ENCODE measurements at regions not wholly inside any gene's neighbourhood (a gene's known extent, or its start where the extent isn't known, plus 50 kb on each side); places are given as distances from the start of the nearest gene placed in this dataset.
"Not testable (repeated sequence)": the region's sequence is repeated elsewhere in the genome, so short reads cannot be mapped to it uniquely, and the experiment has no call there.

DNA sequence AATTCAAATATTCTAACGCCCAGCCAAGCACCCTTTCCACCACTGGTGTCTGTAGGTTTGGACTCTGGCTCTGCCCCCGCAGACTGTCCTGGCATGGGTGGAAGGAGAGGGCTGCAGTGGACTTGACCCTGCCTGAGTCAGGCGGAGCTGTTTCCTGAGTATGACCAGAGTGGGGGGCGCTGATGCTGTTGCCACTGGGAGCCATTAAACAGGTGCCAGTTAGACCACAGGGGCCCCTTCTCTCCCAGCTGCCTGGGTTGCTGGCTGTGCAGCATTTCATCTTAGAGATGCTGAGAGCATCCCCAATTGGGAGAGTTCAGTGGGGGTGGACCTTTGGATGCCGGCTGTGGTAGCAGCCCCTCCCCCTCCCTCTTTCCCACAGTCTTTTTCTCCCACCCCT is 539.5 kb downstream of the MATN1 start:
- no peak for DNase-seq (ENCODE audit: low read depth in 2 of 3, low spot score in 2 of 3)

GRCh38 chr1:30183006-30183405 is 540.4 kb downstream of the MATN1 start:
- DNase-seq (ENCODE audit: low read depth in 2 of 3, low spot score in 2 of 3) = no peak

GRCh38 chr1:30179942-30180543 is 543.3 kb downstream of the MATN1 start:
- no peak for DNase-seq (ENCODE audit: low read depth in 2 of 3, low spot score in 2 of 3)

- no peak for DNase-seq (ENCODE audit: low read depth in 2 of 3, low spot score in 2 of 3)
These were observed 546.9 kb downstream of the MATN1 start for GRCh38 chr1:30176477-30176876.

GRCh38 chr1:30174499-30174898 is 548.9 kb downstream of the MATN1 start:
- no peak for DNase-seq (ENCODE audit: low read depth in 2 of 3, low spot score in 2 of 3)

GRCh38 chr1:30173560-30173959 is 549.8 kb downstream of the MATN1 start:
- DNase-seq (ENCODE audit: low read depth in 2 of 3, low spot score in 2 of 3) = no peak

DNA sequence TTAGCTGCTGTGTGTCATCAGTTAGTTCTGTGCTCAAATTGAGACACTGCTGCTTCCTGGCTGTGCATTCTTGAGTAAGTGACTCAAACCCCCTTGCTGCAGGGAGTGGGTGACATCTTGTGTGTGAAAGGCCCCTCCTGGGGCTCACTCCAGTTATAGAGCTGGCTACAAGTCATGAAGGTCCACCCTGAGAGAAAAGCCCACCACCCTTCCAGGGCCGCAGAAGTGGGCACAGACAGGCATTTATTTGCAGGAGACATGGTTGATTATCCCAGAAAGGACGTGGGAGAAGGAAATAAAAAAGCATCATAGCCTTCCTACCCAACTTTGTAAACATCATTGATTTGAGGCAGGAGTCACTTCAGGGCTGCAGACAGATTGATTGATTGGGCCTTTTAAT is 550.6 kb downstream of the MATN1 start:
- DNase-seq (ENCODE audit: low read depth in 2 of 3, low spot score in 2 of 3) = no peak

- DNase-seq (ENCODE audit: low read depth in 2 of 3, low spot score in 2 of 3) = no peak
These were observed 551.1 kb downstream of the MATN1 start for GRCh38 chr1:30172299-30172694.

- DNase-seq (ENCODE audit: low read depth in 2 of 3, low spot score in 2 of 3) = no peak
These were observed 551.7 kb downstream of the MATN1 start for GRCh38 chr1:30171537-30172298.

- DNase-seq (ENCODE audit: low read depth in 2 of 3, low spot score in 2 of 3) = no peak
These were observed 554.1 kb downstream of the MATN1 start for GRCh38 chr1:30169269-30169668.

DNA sequence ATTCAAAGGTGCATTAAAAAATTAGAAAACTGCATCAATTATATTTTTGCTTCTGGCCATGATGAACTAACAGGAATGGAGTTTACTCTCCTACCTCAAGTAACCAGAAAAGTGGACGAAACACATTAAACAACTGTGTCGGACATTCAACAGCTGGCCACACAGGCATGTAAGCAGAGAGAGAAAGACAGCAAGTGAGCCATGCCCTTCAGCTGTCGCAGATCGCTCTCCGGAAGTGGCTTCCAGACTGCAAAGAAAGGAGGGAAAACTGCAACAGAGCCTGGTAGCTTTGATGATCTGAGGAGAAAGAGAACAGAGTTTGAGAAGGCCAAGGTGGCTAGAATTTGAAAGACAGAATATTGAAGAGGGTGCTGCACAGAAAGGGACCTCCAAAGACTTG is 557.2 kb downstream of the MATN1 start:
- DNase-seq (ENCODE audit: low read depth in 2 of 3, low spot score in 2 of 3) = no peak

DNA sequence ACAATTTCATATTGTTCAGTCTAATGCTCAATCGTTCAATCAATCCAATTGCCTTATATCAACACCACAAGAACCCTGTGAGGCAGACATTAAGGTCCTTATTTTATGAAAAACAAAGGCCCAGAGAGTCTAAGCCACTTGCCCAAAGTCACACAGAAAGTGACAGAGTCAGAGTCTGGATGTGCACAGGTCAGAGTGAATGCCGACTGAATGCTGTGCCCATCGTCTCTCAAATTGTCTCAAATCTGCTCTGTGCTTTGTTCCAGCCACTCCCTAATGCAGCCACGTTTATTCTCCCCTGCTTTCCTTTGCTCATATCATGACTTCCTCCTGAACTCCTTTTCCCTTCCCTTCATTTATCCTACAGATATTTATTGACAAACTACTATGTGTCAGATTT is 558.3 kb downstream of the MATN1 start:
- DNase-seq (ENCODE audit: low read depth in 2 of 3, low spot score in 2 of 3) = no peak

GRCh38 chr1:30164693-30165092 is 558.7 kb downstream of the MATN1 start:
- no peak for DNase-seq (ENCODE audit: low read depth in 2 of 3, low spot score in 2 of 3)

DNA sequence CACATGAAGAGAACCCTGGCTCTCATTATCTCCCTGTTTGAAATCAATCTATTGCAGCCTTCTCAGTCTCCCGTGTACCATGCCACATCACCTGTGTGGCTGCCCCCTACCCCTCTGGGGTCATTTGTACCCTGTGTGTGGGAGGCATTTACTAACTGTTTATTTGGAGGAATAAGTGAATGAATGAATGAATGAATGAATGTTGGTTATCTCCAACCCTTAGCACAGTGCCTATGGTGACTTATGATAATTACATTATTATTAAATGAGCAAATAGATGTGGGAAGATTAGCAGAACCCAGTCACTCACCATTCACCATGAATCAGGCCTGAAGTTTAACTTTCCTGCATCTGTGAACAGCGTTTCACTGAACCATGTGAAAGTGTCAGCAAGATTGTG is 560.8 kb downstream of the MATN1 start:
- DNase-seq (ENCODE audit: low read depth in 2 of 3, low spot score in 2 of 3) = no peak

DNA sequence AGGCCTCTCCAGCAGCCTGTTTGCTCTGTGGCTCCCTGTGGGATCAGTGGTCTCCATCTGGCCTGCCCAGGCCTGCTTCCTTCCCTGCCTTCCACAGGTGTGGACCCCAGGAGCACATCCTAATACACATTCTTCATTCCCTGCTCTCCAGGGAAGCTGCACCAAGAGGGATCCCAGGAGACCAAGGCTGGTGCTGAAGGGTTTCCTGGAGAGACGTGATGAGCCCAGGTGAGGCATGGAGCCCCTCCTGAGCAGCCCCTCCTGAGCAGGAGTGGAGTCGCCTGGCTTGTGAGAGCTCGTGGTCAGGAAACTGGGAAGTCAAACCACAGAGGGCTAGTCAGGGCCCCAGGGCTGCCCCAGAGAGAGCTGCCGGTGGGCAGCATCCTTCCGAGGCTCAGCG is 561.4 kb downstream of the MATN1 start:
- DNase-seq (ENCODE audit: low read depth in 2 of 3, low spot score in 2 of 3) = no peak

DNA sequence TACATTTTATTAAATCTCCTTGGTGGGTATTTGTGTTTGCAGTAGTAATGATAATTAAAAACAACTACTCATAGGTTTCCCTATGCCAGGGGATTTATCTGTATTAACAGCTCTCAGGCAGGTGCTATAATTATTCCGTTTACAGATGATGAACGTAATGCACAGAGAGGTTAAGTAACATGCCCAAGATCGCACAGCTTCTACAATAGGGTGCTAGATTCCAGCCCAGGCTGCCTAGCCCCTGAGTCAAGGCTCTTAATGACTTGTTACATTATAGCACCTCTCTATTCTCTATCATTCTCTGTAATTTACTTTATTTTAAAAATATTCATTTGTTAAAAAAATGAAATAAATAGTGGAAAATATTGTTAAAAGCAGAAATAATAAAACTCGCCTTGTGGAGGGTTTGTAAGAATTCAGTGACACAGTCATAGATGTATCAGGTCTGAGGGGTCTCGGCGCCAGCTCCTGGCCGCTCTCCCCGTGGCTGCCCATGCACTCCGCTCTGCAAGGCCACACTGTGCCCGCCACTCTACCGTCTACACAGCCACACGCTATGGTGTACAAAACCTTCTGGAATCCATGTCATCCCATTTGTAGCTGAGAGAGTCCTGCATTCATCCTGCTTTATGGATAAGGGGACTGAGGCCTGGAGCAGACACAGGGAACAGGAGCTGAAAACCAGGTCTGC is 562.2 kb downstream of the MATN1 start:
- DNase-seq (ENCODE audit: low read depth in 2 of 3, low spot score in 2 of 3) = no peak

DNA sequence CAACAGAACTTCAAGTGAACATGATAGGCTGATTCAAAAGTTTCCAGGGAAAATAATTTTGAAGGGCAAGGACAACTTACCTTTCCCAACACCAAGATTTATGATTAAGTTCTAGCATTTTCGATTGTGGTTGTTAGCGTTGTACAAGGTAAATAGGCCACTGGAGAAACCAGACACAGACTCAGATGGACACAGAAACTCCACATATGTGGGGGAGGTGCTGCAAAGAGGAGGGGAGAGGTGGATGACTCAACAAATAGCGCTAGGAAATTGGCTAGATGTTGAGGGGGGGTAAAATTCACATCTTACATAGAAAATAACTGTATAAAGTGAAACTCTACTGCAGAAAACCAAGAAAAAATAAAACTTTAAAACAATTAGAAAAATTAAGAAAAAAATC is 564.4 kb downstream of the MATN1 start:
- no peak for DNase-seq (ENCODE audit: low read depth in 2 of 3, low spot score in 2 of 3)

- DNase-seq (ENCODE audit: low read depth in 2 of 3, low spot score in 2 of 3) = not testable (repeated sequence)
These were observed 567.7 kb downstream of the MATN1 start for GRCh38 chr1:30155698-30156097.

GRCh38 chr1:30155253-30155652 is 568.1 kb downstream of the MATN1 start:
- DNase-seq (ENCODE audit: low read depth in 2 of 3, low spot score in 2 of 3) = not testable (repeated sequence)

DNA sequence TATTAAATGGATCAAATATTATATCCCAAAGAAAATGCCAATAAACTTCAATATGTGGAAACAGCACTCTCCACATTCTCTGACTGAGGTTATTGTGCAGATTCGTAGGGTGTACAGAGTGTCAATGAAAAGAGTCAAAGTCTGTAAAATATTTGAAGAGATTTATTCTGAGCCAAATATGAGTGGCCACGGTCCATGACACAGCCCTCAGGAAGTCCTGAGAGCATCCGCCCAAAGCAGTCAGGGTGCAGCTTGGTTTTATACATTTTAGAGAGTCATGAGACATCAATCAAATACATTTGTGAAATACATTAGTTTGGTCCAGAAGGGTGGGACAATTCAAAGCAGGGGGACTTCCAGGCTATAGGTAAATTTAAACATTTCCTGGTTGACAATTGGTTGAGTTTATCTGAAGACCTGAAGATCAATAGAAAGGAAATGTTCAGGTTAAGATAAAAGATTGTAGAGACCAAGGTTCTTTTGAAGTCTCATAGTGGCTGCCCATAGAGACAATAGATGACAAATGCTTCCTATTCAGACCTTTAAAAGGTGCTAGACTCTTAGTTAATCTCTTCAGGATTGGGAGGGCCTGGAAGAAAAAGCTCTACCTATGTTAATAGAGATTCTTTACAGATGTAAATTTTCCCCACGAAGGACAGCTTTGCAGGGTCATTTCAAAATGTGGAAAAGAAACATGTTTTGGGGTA is 569.5 kb downstream of the MATN1 start:
- no peak for DNase-seq (ENCODE audit: low read depth in 2 of 3, low spot score in 2 of 3)

GRCh38 chr1:30151826-30152225 is 571.6 kb downstream of the MATN1 start:
- DNase-seq (ENCODE audit: low read depth in 2 of 3, low spot score in 2 of 3) = no peak
